A549 (cell line): ENCODE measurements at regions not wholly inside any gene's neighbourhood (a gene's known extent, or its start where the extent isn't known, plus 50 kb on each side); places are given as distances from the start of the nearest gene placed in this dataset.

Source experiments
- CTCF ChIP-seq: fragments of >200 bp; sonication (Bioruptor Twin); formaldehyde crosslinking; IDR thresholded peaks from 3 replicates; pipeline ENCODE4 v1.5.1; 2016
- EP300 ChIP-seq, 2 experiments: fragments of >200 bp; sonication (Bioruptor Twin); formaldehyde crosslinking; IDR thresholded peaks; 2 replicates in 1 of 2; 3 replicates in 1 of 2; pipeline ENCODE4 v1.6.1; 2016 to 2017
- HDAC2 ChIP-seq: fragments of 200-600 bp; sonication (generic); IDR thresholded peaks from 2 replicates; pipeline ENCODE4 v1.6.1; 2016
- HOXA7 ChIP-seq: fragments of 250-450 bp; sonication (Bioruptor Pico); IDR thresholded peaks from 2 replicates; pipeline ENCODE4 v1.5.0; 2020; ENCODE audit warnings: mild to moderate bottlenecking, moderate library complexity
- POLR2A ChIP-seq: IDR thresholded peaks from 2 replicates; pipeline ENCODE4 v1.6.1; 2012; ENCODE audit warnings: mild to moderate bottlenecking, low read length
- RNF2 ChIP-seq: fragments of 200-600 bp; sonication (generic); IDR thresholded peaks from 2 replicates; pipeline ENCODE4 v1.6.1; 2016; ENCODE audit warnings: low read depth, mild to moderate bottlenecking, antibody characterized with exemption, moderate library complexity, borderline replicate concordance
- SMC3 ChIP-seq: fragments of >200 bp; sonication (Bioruptor Twin); formaldehyde crosslinking; IDR thresholded peaks from 3 replicates; pipeline ENCODE4 v1.6.1; 2018; ENCODE audit warnings: inconsistent platforms
- SREBF2 ChIP-seq: fragments of 450-650 bp; IDR thresholded peaks from 2 replicates; pipeline ENCODE4 v1.6.1; 2014; ENCODE audit warnings: mild to moderate bottlenecking, moderate library complexity
- USF2 ChIP-seq: fragments of 450-650 bp; IDR thresholded peaks from 2 replicates; pipeline ENCODE4 v1.6.1; 2014; ENCODE audit warnings: antibody characterized with exemption
- TF ChIP-seq, protein P1 (sequence below): IDR thresholded peaks from 2 replicates; pipeline ENCODE4 v1.6.1; 2012
- TF ChIP-seq, protein P2 (sequence below): fragments of >200 bp; sonication (Bioruptor Twin); formaldehyde crosslinking; IDR thresholded peaks from 3 replicates; pipeline ENCODE4 v1.6.1; 2016
- TF ChIP-seq, protein P3 (sequence below): fragments of 200-600 bp; sonication (generic); IDR thresholded peaks from 2 replicates; pipeline ENCODE4 v1.6.1; 2016; ENCODE audit warnings: antibody characterized with exemption, mild to moderate bottlenecking, moderate library complexity

GRCh38 chr5:42032137-42032536 lies 107.1 kb downstream of the FBXO4 start:
- TF ChIP-seq CTCF (no peak), SREBF2 (no peak), SMC3 (no peak), EP300 (IDR thresholded peaks at IDR 0.05) (no peak), POLR2A (no peak), RNF2 (no peak), HOXA7 (no peak), HDAC2 (no peak), USF2 (no peak)
- TF ChIP-seq, protein P1, sequence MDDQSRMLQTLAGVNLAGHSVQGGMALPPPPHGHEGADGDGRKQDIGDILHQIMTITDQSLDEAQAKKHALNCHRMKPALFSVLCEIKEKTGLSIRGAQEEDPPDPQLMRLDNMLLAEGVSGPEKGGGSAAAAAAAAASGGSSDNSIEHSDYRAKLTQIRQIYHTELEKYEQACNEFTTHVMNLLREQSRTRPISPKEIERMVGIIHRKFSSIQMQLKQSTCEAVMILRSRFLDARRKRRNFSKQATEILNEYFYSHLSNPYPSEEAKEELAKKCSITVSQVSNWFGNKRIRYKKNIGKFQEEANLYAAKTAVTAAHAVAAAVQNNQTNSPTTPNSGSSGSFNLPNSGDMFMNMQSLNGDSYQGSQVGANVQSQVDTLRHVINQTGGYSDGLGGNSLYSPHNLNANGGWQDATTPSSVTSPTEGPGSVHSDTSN = no peak
- TF ChIP-seq, protein P2, sequence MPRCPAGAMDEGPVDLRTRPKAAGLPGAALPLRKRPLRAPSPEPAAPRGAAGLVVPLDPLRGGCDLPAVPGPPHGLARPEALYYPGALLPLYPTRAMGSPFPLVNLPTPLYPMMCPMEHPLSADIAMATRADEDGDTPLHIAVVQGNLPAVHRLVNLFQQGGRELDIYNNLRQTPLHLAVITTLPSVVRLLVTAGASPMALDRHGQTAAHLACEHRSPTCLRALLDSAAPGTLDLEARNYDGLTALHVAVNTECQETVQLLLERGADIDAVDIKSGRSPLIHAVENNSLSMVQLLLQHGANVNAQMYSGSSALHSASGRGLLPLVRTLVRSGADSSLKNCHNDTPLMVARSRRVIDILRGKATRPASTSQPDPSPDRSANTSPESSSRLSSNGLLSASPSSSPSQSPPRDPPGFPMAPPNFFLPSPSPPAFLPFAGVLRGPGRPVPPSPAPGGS = no peak
- TF ChIP-seq, protein P3, sequence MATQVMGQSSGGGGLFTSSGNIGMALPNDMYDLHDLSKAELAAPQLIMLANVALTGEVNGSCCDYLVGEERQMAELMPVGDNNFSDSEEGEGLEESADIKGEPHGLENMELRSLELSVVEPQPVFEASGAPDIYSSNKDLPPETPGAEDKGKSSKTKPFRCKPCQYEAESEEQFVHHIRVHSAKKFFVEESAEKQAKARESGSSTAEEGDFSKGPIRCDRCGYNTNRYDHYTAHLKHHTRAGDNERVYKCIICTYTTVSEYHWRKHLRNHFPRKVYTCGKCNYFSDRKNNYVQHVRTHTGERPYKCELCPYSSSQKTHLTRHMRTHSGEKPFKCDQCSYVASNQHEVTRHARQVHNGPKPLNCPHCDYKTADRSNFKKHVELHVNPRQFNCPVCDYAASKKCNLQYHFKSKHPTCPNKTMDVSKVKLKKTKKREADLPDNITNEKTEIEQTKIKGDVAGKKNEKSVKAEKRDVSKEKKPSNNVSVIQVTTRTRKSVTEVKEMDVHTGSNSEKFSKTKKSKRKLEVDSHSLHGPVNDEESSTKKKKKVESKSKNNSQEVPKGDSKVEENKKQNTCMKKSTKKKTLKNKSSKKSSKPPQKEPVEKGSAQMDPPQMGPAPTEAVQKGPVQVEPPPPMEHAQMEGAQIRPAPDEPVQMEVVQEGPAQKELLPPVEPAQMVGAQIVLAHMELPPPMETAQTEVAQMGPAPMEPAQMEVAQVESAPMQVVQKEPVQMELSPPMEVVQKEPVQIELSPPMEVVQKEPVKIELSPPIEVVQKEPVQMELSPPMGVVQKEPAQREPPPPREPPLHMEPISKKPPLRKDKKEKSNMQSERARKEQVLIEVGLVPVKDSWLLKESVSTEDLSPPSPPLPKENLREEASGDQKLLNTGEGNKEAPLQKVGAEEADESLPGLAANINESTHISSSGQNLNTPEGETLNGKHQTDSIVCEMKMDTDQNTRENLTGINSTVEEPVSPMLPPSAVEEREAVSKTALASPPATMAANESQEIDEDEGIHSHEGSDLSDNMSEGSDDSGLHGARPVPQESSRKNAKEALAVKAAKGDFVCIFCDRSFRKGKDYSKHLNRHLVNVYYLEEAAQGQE = no peak
